Nephron progenitor cell (in vitro differentiated cells): ENCODE measurements at regions not wholly inside any gene's neighbourhood (a gene's known extent, or its start where the extent isn't known, plus 50 kb on each side); places are given as distances from the start of the nearest gene placed in this dataset.

ENCODE experiments used
- DNase-seq: peaks from one replicate; pipeline ENCODE4 v3.0.0; 2021
- H3K27ac Mint-ChIP-seq: 2 replicates; pipeline ENCODE4 v1.8.0; 2021; ENCODE audit warnings: mild to moderate bottlenecking, moderate library complexity, mixed read lengths
- H3K27me3 Mint-ChIP-seq: 2 replicates; pipeline ENCODE4 v1.8.0; 2021; ENCODE audit warnings: mild to moderate bottlenecking, low read depth, mixed read lengths; ENCODE audit not compliant: poor library complexity
- H3K36me3 Mint-ChIP-seq: 2 replicates; pipeline ENCODE4 v1.8.0; 2021; ENCODE audit warnings: low read depth, mixed read lengths
- H3K4me1 Mint-ChIP-seq: 2 replicates; pipeline ENCODE4 v1.8.0; 2021; ENCODE audit warnings: mixed read lengths
- H3K4me3 Mint-ChIP-seq: 2 replicates; pipeline ENCODE4 v1.8.0; 2021; ENCODE audit warnings: mild to moderate bottlenecking, moderate library complexity, mixed read lengths
- H3K9me3 Mint-ChIP-seq: 2 replicates; pipeline ENCODE4 v1.8.0; 2021; ENCODE audit warnings: mild to moderate bottlenecking, moderate library complexity, mixed read lengths
- TF ChIP-seq, protein P1 (sequence below): fragments of 200-600 bp; sonication (generic); IDR thresholded peaks from 2 replicates; pipeline ENCODE4 v1.5.0; 2021; ENCODE audit warnings: antibody characterized with exemption

DNA sequence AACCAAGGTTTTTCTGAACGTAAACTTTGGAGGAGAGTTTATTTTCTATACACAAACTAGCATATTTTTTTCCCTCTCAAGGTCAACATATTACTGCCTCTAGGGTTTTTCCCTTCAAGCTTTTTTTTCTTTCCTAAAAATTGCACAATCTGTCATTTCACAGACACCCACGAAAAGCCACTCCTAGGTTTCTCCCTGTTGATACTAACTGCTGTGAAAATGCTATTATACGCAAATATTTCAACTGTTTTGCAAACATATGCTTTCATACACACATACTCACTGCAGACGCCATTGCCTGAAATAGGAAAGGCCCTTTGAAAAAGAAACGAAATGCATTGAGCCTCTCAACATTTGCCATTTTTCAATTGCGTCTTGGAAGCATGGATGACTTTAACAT lies 333.0 kb downstream of the CD83 start:
- Mint-ChIP-seq H3K4me1 (peaks cover 31% of the 10 kb centered on the region), H3K4me3 (no peak overlapping the region), H3K27ac (no peak overlapping the region), H3K36me3 (peaks cover 17% of the 10 kb centered on the region), H3K9me3 (peaks cover 23% of the 10 kb centered on the region), H3K27me3 (peaks cover 6% of the 10 kb centered on the region)
- no peak for DNase-seq
- TF ChIP-seq, protein P1, sequence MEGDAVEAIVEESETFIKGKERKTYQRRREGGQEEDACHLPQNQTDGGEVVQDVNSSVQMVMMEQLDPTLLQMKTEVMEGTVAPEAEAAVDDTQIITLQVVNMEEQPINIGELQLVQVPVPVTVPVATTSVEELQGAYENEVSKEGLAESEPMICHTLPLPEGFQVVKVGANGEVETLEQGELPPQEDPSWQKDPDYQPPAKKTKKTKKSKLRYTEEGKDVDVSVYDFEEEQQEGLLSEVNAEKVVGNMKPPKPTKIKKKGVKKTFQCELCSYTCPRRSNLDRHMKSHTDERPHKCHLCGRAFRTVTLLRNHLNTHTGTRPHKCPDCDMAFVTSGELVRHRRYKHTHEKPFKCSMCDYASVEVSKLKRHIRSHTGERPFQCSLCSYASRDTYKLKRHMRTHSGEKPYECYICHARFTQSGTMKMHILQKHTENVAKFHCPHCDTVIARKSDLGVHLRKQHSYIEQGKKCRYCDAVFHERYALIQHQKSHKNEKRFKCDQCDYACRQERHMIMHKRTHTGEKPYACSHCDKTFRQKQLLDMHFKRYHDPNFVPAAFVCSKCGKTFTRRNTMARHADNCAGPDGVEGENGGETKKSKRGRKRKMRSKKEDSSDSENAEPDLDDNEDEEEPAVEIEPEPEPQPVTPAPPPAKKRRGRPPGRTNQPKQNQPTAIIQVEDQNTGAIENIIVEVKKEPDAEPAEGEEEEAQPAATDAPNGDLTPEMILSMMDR, result no peak

DNA sequence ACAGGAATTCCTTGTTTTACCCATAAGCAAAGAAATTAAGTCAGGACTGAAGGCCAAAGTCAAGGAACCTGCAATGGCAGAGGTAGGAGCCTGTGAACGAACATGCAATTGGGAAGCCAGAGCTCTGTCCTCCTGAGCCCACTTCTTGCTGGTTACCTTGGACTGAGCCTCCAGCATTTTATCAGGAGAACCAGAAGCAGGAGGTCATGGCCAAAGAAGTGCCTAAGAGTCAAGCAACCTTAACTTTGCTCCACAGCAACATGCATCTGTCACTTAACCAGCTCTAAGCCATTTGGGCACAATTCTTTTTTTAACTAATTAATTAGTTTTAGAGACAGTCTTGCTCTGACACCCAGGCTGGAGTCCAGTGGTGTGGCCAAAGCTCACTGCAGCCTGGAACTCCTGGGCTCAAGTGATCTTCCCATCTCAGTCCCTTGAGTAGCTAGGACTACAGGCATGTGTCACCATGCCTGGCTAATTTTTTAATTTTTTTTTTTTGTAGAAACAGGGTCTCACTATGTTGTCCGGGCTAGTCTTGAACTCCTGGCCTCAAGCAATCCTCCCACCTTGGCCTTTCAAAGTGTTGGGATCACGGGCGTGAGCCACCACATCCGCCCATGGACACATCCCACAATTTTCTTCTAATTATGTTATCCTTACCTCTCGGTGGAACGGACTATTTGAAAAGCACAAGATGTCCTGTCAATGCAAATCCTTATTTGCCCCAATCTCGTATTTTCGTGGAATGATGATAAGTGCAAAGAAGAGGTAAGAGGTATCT lies 334.2 kb downstream of the CD83 start:
- peaks cover 6% of the 10 kb centered on the region for H3K27me3 Mint-ChIP-seq
- no peak for DNase-seq

DNA sequence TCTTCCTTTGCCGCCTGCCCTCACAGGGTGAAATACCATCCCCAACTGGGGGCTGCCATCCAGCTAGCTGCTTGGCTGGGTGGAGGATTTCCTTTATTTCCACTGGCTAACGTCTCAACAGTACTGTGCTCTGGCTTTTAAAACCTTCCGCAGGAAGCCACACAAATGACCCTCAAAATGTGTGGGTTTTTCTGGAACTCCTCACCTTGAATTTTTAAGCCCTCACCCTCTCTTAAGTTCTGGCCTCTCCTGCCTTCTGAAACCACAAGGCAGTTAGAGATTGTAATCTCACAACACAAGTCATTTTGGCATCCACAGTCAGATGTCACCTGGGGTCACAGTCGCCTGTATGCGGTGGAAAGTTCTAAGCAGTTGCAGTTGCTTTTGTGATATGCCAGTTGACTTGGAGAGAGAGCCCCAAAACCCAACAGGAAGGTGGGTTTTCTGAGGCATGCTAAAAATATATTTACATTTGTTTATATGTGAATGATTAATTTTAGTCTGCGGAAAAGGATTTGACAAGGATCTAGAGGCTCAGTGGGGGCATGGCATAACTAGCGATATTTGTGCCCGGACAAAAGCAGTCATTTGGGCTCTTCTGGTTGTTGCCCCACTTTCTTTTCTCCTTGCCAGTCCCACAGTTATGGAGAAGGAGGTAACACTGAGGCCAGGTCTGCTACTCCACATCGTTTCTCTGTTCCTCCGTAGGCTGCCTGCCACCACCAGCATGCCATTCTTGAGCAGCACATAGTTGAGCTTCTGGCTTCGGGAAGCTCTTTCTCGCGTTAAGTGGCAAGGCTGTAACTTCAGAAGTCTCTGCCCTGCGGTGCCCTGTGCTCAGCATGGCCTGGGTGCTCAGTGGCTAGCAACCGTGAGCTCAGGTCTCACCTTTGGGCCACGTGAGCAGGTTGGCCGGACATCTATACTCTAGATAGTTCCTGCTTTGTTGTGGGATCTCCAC lies 335.3 kb downstream of the CD83 start:
- TF ChIP-seq, protein P1, result no peak
- H3K27ac Mint-ChIP-seq, result no peak overlapping the region
- H3K9me3 Mint-ChIP-seq, result peaks cover 11% of the 10 kb centered on the region

More for the DNA sequence above, 334.2 kb downstream of the CD83 start:
- no peak overlapping the region for H3K27ac Mint-ChIP-seq
- no peak overlapping the region for H3K4me3 Mint-ChIP-seq
- H3K4me1 Mint-ChIP-seq, result peaks cover 40% of the 10 kb centered on the region
- peaks cover 19% of the 10 kb centered on the region for H3K9me3 Mint-ChIP-seq
- TF ChIP-seq, protein P1, result no peak
- H3K36me3 Mint-ChIP-seq, result peaks cover 17% of the 10 kb centered on the region

DNA sequence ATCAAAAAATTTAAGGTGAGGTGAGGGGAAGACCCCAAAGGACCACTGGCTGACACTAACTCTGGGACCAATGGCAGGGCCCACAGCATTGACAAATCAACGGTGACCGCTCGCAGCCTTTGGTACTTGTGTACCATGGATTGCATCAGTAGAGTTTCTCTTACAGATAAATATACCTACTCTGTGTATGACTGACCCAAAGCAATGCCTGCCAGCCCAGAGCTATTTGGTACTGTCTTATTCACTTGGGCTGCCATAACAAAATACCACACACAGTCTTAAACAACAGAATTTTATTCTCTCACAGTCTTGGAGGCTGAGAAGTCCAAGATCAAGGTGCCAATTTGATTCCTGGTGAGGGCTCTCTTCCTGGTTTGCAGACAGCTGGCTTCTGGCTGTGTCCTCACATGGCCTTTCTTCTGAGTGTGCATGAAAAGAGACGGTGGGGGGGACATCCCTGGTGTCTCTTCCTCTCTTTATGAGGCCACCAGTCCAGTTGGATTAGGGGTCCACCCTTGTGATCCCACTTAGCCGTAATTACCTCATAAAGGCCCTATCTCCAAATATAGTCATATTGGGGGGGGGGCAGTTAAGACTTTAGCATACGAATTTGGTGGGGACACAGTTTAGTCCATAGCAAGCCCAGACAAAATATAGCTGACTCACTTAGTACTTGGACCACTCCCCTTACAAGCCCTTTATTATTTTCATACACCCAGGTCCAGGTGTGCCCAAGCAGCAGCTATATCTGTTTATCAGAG lies 336.3 kb downstream of the CD83 start:
- H3K27me3 Mint-ChIP-seq, result peaks cover 3% of the 10 kb centered on the region
- H3K4me1 Mint-ChIP-seq, result peaks cover 40% of the 10 kb centered on the region
- H3K36me3 Mint-ChIP-seq, result peaks cover under 1% of the 10 kb centered on the region
- TF ChIP-seq, protein P1, result no peak
- peaks cover under 1% of the 10 kb centered on the region for H3K9me3 Mint-ChIP-seq
- no peak for DNase-seq
- H3K27ac Mint-ChIP-seq, result no peak overlapping the region
- no peak overlapping the region for H3K4me3 Mint-ChIP-seq

More for the DNA sequence above, 335.3 kb downstream of the CD83 start:
- Mint-ChIP-seq H3K4me1 (peaks cover 40% of the 10 kb centered on the region), H3K4me3 (no peak overlapping the region), H3K36me3 (peaks cover 8% of the 10 kb centered on the region), H3K27me3 (peaks cover 6% of the 10 kb centered on the region)
- no peak for DNase-seq

DNA sequence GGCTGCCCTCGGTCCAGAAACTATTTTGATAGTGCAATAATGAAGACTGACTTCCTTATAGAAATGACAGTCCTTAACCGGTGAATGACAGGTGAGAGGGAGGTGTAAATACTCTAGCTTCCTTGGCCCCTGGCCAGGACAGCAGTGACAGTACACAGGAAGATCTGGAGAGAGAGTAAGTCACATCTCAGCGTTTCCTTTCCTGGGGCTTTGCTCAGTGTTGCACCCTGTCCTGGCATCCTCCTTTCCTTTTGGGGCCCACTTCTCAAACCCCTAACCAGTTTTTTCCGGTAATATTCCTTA lies 336.9 kb downstream of the CD83 start:
- Mint-ChIP-seq H3K27ac (no peak overlapping the region), H3K4me1 (peaks cover 35% of the 10 kb centered on the region), H3K9me3 (no peaks in the 10 kb centered on the region), H3K27me3 (peaks cover 3% of the 10 kb centered on the region), H3K4me3 (no peak overlapping the region), H3K36me3 (no peaks in the 10 kb centered on the region)
- TF ChIP-seq, protein P1, result no peak
- DNase-seq, result no peak
